T47D (cell line): ENCODE measurements at regions not wholly inside any gene's neighbourhood (a gene's known extent, or its start where the extent isn't known, plus 50 kb on each side); places are given as distances from the start of the nearest gene placed in this dataset.
"Not testable (repeated sequence)": the region's sequence is repeated elsewhere in the genome, so short reads cannot be mapped to it uniquely, and the experiment has no call there.

Source experiments
- DNase-seq, 2 experiments: peaks; one replicate each; pipeline versions ENCODE4 v3.0.0 to v3.0.0-alpha.2; 2011 to 2012; ENCODE audit warnings: low read depth in 1 of 2, low spot score in 1 of 2
- JUND ChIP-seq: IDR thresholded peaks from 2 replicates; pipeline ENCODE4 v1.6.1; 2012; ENCODE audit warnings: low read depth
- in situ Hi-C: cut with HindIII; loops from 2 replicates; pipeline ENCODE4 v1.10.0; 2016; ENCODE audit warnings: low sequenced_read_pairs, low pct_unique_long_range_greater_than_20kb

GRCh38 chr13:75202981-75203380, 279.0 kb downstream of the TBC1D4 start:
- in situ Hi-C loops: no loop called here
- DNase-seq: no peak
- TF ChIP-seq JUND: no peak

- TF ChIP-seq JUND: no peak
- in situ Hi-C loops: no loop called here
- DNase-seq: no peak
Measured at GRCh38 chr13:75197803-75198202, 284.2 kb downstream of the TBC1D4 start.

- DNase-seq: no peak
- no peak for TF ChIP-seq JUND
- in situ Hi-C loops: no loop called here
Measured at GRCh38 chr13:75196147-75196837, 285.7 kb downstream of the TBC1D4 start.

DNA sequence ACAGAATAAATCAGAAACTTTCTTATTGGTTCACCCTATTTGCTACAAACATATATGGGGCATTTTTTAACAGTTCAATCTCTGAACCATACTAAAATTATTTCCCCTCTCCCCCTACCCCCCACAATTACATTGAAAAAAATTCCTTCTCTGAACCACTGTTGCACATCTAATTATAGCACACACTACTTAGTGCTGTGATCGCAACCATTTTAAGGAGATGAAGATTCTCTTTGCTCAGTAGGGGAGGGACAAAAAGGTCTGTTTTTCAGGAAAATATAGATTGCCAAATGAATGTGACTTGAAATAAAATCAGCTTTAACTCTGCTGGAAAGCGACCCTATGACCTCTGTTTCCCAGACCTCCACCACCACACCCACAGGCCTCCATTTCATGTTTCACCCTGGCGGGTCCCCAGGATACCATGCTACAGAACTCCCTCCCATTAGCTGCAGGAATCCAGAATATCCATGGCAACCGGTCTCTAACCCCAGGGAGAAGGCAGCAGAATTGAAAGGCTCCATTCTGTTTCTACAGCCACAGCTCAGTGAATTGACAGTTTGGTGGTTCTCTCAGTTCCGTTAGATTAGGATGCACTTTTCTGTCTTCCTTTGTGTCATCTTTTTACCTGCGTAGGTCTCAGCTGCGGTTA, 286.3 kb downstream of the TBC1D4 start:
- no peak for TF ChIP-seq JUND
- DNase-seq: no peak
- in situ Hi-C loops: no loop called here

DNA sequence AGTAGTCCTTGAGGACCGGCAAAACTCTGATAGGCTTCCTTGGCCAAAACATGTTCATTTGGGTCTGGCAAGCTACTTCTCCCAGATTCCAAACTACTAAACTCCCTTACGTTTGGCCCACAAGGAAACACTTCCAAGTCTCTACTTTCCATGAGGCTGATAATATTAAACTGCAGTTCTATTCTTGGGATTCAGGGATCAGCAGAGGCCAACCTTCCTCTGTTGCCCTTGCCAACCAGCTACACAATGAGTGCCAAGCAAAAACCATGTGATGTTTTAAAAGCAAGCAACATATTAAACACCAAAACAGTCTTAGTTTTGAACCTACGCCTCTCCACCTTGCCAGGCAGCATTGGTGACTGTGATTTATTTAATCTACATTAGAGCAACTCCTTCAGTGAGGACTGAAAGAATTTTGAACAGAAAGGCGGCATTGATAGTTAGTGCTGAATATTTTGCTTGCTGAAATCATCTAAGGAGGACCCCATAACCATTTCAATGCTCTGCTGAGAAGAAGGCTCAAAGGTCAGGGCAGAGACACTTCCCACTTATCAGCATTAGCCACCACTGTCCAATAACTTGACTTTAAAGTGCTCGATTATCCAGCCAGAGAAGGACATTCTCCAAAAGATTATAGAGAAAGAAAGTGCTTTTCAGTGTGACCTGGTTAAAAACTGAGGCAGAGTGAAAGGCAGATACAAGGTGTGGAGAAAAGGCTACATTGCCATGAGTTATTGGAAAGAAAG, 287.1 kb downstream of the TBC1D4 start:
- in situ Hi-C loops: no loop called here
- DNase-seq: no peak
- TF ChIP-seq JUND: no peak

DNA sequence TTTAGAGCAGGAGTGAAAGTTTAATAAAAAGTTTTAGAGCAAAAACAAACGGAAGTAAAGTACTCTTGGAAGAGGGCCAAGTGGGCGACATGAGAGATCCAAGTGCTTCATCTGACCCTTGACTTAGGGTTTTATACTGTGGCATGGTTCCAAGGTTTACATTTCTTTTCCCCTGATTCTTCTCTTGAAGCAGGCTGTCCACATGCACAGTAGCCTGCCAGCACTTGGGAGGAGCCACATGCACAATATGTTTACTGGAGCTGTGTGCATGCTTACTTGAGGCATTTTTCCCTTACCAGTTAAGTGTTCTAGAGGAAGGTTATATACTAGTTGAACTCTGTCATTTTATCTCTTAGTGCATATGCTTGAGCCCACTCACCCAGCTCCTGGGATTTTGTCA, 295.6 kb downstream of the TBC1D4 start:
- DNase-seq: no peak
- no peak for TF ChIP-seq JUND
- in situ Hi-C loops: no loop called here

GRCh38 chr13:75181906-75182305, 300.1 kb downstream of the TBC1D4 start:
- in situ Hi-C loops: no loop called here
- TF ChIP-seq JUND: no peak
- DNase-seq: no peak

DNA sequence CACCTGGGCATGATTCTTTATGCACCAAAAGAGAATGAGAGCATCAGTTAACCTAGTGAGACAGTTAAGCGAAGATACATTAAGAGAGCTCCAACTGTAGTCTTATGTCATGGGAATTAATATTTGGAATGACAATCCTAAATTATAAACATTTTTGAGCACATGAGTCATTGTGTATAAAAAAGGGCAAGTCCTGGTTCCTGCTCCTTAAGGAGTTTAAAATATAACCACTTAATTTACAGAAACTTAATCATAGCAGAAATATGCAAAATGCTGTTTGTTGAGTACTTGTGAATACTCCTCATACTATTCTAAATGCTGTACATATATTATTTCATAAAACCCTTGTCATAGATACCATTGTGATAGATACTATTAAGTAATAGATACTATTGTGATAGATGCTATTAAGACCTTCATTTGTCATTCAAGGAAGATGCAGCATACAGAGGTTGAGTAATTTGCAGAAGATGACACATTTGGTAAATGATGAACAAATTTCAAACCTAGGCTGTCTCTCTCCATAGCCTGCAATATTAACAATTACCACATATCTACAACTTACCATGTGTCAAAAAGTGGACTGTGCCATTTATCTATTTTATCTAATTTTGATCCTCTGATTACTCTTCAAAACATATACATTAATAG, 301.0 kb downstream of the TBC1D4 start:
- in situ Hi-C loops: no loop called here
- no peak for DNase-seq
- TF ChIP-seq JUND: no peak

DNA sequence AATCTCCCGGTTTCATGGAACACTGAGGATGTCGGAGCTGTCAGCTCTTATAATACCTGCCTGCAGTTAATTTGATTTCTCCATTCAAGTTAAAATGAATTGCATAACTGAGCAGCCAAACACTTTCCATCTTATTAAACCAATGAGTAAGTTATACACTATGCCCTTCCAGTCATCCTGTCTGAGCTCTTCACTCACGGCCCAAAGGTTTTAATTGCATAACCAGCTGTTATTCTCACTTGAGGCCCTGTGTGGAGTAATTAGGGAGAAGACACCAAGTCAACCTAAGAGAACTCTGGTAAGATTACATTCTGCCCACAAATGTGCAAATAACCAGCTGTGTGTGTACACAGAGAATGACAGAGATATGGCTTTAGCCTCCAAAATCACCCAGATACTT, 303.5 kb downstream of the TBC1D4 start:
- DNase-seq: no peak
- TF ChIP-seq JUND: no peak
- in situ Hi-C loops: no loop called here

DNA sequence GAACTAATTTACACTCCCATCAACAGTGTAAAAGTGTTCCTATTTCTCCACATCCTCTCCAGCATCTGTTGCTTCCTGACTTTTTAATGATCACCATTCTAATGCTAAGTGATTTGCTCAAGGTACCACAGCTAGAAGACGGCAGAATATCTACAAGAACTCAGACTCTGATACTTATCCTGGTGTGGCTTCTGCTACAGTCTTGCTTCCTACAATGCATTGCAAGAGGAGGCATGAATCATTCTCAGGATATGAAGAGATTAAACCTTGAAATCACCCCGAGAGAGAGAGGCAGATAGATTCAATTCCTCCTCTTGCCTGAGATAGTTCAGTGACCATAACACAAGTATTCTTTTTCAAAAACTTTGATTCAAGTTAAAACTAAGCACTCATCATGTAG, 306.4 kb downstream of the TBC1D4 start:
- TF ChIP-seq JUND: no peak
- in situ Hi-C loops: no loop called here
- no peak for DNase-seq

- DNase-seq, in situ Hi-C loops: not testable (repeated sequence)
Measured at GRCh38 chr13:75175097-75175496, 306.9 kb downstream of the TBC1D4 start.

DNA sequence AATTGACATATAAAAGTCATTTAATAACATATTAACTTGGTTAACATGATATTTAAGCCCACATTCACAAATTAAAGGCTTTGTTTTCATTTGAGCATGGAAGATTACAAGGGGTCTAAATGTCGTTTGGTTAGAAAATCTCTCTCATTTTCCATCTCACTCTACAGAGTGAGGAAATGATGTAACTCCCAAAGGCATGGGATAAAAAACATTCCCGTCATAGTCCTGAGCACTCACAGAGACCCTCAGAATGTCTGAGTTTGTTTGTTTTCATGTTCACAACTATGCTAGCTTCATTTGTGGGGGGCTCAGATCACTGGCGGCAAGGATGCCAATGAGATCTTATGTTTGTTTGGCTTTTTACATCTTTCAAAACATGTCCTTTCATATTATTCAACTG, 307.5 kb downstream of the TBC1D4 start:
- no peak for TF ChIP-seq JUND
- in situ Hi-C loops: no loop called here

More for the DNA sequence above, 307.5 kb downstream of the TBC1D4 start:
- no peak for DNase-seq
